Activated CD8-positive, alpha-beta T cell treated with anti-CD3 and anti-CD28 coated beads, Interleukin-2, amount 10 ng/mL, durations not matched to agents 7 days and 5 days (primary cell): ENCODE measurements at regions not wholly inside any gene's neighbourhood (a gene's known extent, or its start where the extent isn't known, plus 50 kb on each side); places are given as distances from the start of the nearest gene placed in this dataset.

Source experiments
- ATAC-seq: fragments of 150-1000 bp; cut with Tn5 transposase; one replicate; pipeline ENCODE4 v1.10.0; 2021; ENCODE audit warnings: moderate library complexity
- CTCF ChIA-PET: fragments of 350-600 bp; sonication (Branson Sonifier 250); formaldehyde crosslinking; loops from one replicate; lab custom pipeline; 2021; ENCODE audit warnings: antibody characterized with exemption; lab: Charles Lee
- POLR2A ChIA-PET: fragments of 350-600 bp; sonication (Branson Sonifier 250); formaldehyde crosslinking; loops from one replicate; lab custom pipeline; 2021; ENCODE audit warnings: antibody characterized with exemption; lab: Charles Lee
- DNase-seq: peaks from one replicate; pipeline ENCODE4 v3.0.0-alpha.2; 2020
- H3K27ac Mint-ChIP-seq: one replicate; pipeline ENCODE4 v1.8.0; 2021; ENCODE audit warnings: mild to moderate bottlenecking, mixed read lengths
- H3K27me3 Mint-ChIP-seq: one replicate; pipeline ENCODE4 v1.8.0; 2021; ENCODE audit warnings: low read depth, mixed read lengths
- H3K36me3 Mint-ChIP-seq: one replicate; pipeline ENCODE4 v1.8.0; 2021; ENCODE audit warnings: low read depth, mixed read lengths
- H3K4me1 Mint-ChIP-seq: one replicate; pipeline ENCODE4 v1.8.0; 2021; ENCODE audit warnings: low read depth, mixed read lengths
- H3K4me3 Mint-ChIP-seq: one replicate; pipeline ENCODE4 v1.8.0; 2021; ENCODE audit warnings: mild to moderate bottlenecking, mixed read lengths
- H3K9me3 Mint-ChIP-seq: one replicate; pipeline ENCODE4 v1.8.0; 2022; ENCODE audit warnings: mixed read lengths; ENCODE audit not compliant: insufficient read depth

GRCh38 chr2:64784168-64785061 lies 130.7 kb upstream of the SERTAD2 start:
- ChIA-PET CTCF (no interaction called here), POLR2A (interaction anchor here (0.8 to 2.0 kb wide), 2 partner anchors 14 to 17 kb away, joined by 3 to 5 read pairs; no protein-coding TSS in a partner anchor)
- Mint-ChIP-seq H3K9me3 (no peaks in the 10 kb centered on the region), H3K27me3 (peaks cover 3% of the 10 kb centered on the region), H3K4me1 (no peaks in the 10 kb centered on the region), H3K36me3 (no peaks in the 10 kb centered on the region), H3K27ac (no peak overlapping the region), H3K4me3 (no peak overlapping the region)
- ATAC-seq (no peak), DNase-seq (no peak)

GRCh38 chr2:64785245-64785644 lies 131.5 kb upstream of the SERTAD2 start:
- no peaks in the 10 kb centered on the region for H3K4me1 Mint-ChIP-seq
- H3K36me3 Mint-ChIP-seq = no peaks in the 10 kb centered on the region
- H3K4me3 Mint-ChIP-seq = no peak overlapping the region
- DNase-seq (no peak), ATAC-seq (no peak)
- POLR2A ChIA-PET = no interaction called here
- no peaks in the 10 kb centered on the region for H3K9me3 Mint-ChIP-seq
- CTCF ChIA-PET = no interaction called here
- H3K27me3 Mint-ChIP-seq = peaks cover 3% of the 10 kb centered on the region
- H3K27ac Mint-ChIP-seq = no peak overlapping the region

- no peaks in the 10 kb centered on the region for H3K9me3 Mint-ChIP-seq
- H3K36me3 Mint-ChIP-seq = no peaks in the 10 kb centered on the region
- ChIA-PET POLR2A (no interaction called here), CTCF (interaction anchor here (1.6 kb wide), 1 partner anchor 22 kb away, joined by 4 read pairs; no protein-coding TSS in a partner anchor)
- H3K27me3 Mint-ChIP-seq = peaks cover under 1% of the 10 kb centered on the region
- H3K4me3 Mint-ChIP-seq = no peak overlapping the region
- H3K27ac Mint-ChIP-seq = no peak overlapping the region
- ATAC-seq (no peak), DNase-seq (no peak)
- H3K4me1 Mint-ChIP-seq = no peaks in the 10 kb centered on the region
Observed at GRCh38 chr2:64786343-64787018, 132.8 kb upstream of the SERTAD2 start.

- no peak for DNase-seq
- Mint-ChIP-seq H3K4me1 (no peaks in the 10 kb centered on the region), H3K36me3 (no peaks in the 10 kb centered on the region), H3K4me3 (no peak overlapping the region), H3K27ac (no peak overlapping the region), H3K27me3 (no peaks in the 10 kb centered on the region), H3K9me3 (no peaks in the 10 kb centered on the region)
- CTCF ChIA-PET = interaction anchor here (1.6 kb wide), 1 partner anchor 22 kb away, joined by 4 read pairs; no protein-coding TSS in a partner anchor
- POLR2A ChIA-PET = no interaction called here
- no peak for ATAC-seq
Observed at GRCh38 chr2:64787019-64787365, 133.3 kb upstream of the SERTAD2 start.

GRCh38 chr2:64787698-64788097 lies 134.0 kb upstream of the SERTAD2 start:
- DNase-seq = no peak
- H3K4me1 Mint-ChIP-seq = no peaks in the 10 kb centered on the region
- ChIA-PET CTCF (interaction anchor here (1.6 kb wide), 1 partner anchor 21 kb away, joined by 4 read pairs; no protein-coding TSS in a partner anchor), POLR2A (no interaction called here)
- H3K27ac Mint-ChIP-seq = no peak overlapping the region
- no peaks in the 10 kb centered on the region for H3K36me3 Mint-ChIP-seq
- no peak for ATAC-seq
- peaks cover 3% of the 10 kb centered on the region for H3K27me3 Mint-ChIP-seq
- no peaks in the 10 kb centered on the region for H3K9me3 Mint-ChIP-seq
- no peak overlapping the region for H3K4me3 Mint-ChIP-seq

GRCh38 chr2:64789466-64790320 lies 136.0 kb upstream of the SERTAD2 start:
- no peak for DNase-seq
- ChIA-PET POLR2A (no interaction called here), CTCF (interaction anchor here (2.1 kb wide), 1 partner anchor 42 kb away, joined by 5 read pairs; no protein-coding TSS in a partner anchor)
- Mint-ChIP-seq H3K27ac (no peak overlapping the region), H3K4me1 (no peaks in the 10 kb centered on the region), H3K4me3 (no peak overlapping the region), H3K27me3 (peaks cover 15% of the 10 kb centered on the region), H3K9me3 (no peaks in the 10 kb centered on the region), H3K36me3 (no peaks in the 10 kb centered on the region)
- no peak for ATAC-seq

GRCh38 chr2:64792300-64792699 lies 138.6 kb upstream of the SERTAD2 start:
- no peaks in the 10 kb centered on the region for H3K36me3 Mint-ChIP-seq
- ChIA-PET CTCF (interaction anchor here (2.5 kb wide), 1 partner anchor 39 kb away, joined by 9 read pairs; no protein-coding TSS in a partner anchor), POLR2A (no interaction called here)
- H3K9me3 Mint-ChIP-seq = no peaks in the 10 kb centered on the region
- no peak for DNase-seq
- ATAC-seq = no peak
- no peaks in the 10 kb centered on the region for H3K4me1 Mint-ChIP-seq
- no peak overlapping the region for H3K4me3 Mint-ChIP-seq
- H3K27ac Mint-ChIP-seq = no peak overlapping the region
- peaks cover 15% of the 10 kb centered on the region for H3K27me3 Mint-ChIP-seq

GRCh38 chr2:64792995-64793639 lies 139.4 kb upstream of the SERTAD2 start:
- no peak for DNase-seq
- ChIA-PET POLR2A (interaction anchor here (0.5 to 1.0 kb wide), 2 partner anchors 23 to 26 kb away, joined by 3 to 4 read pairs; no protein-coding TSS in a partner anchor), CTCF (interaction anchor here (0.7 to 2.5 kb wide), 4 partner anchors 13 to 139 kb away, joined by 3 to 9 read pairs (median 3); partner anchors contain the start of gene SERTAD2)
- no peak for ATAC-seq
- Mint-ChIP-seq H3K9me3 (no peaks in the 10 kb centered on the region), H3K27me3 (peaks cover 15% of the 10 kb centered on the region), H3K27ac (no peak overlapping the region), H3K4me1 (no peaks in the 10 kb centered on the region), H3K4me3 (no peak overlapping the region), H3K36me3 (no peaks in the 10 kb centered on the region)

- no peak for ATAC-seq
- Mint-ChIP-seq H3K36me3 (no peaks in the 10 kb centered on the region), H3K4me3 (no peak overlapping the region), H3K9me3 (no peaks in the 10 kb centered on the region), H3K4me1 (no peaks in the 10 kb centered on the region), H3K27ac (no peak overlapping the region), H3K27me3 (peaks cover 17% of the 10 kb centered on the region)
- no peak for DNase-seq
- CTCF ChIA-PET = interaction anchor here (0.7 to 2.5 kb wide), 4 partner anchors 14 to 140 kb away, joined by 3 to 9 read pairs (median 3); partner anchors contain the start of gene SERTAD2
- POLR2A ChIA-PET = interaction anchor here (1.0 kb wide), 1 partner anchor 26 kb away, joined by 4 read pairs; no protein-coding TSS in a partner anchor
Observed at GRCh38 chr2:64793701-64794100, 140.0 kb upstream of the SERTAD2 start.

- H3K9me3 Mint-ChIP-seq = no peaks in the 10 kb centered on the region
- ATAC-seq = no peak
- H3K27ac Mint-ChIP-seq = no peak overlapping the region
- ChIA-PET CTCF (interaction anchor here (2.5 kb wide), 1 partner anchor 37 kb away, joined by 9 read pairs; no protein-coding TSS in a partner anchor), POLR2A (no interaction called here)
- H3K4me1 Mint-ChIP-seq = no peaks in the 10 kb centered on the region
- H3K36me3 Mint-ChIP-seq = no peaks in the 10 kb centered on the region
- DNase-seq = no peak
- peaks cover 17% of the 10 kb centered on the region for H3K27me3 Mint-ChIP-seq
- H3K4me3 Mint-ChIP-seq = no peak overlapping the region
Observed at GRCh38 chr2:64794426-64794995, 140.8 kb upstream of the SERTAD2 start.
